8988T (cell line): ENCODE measurements at regions not wholly inside any gene's neighbourhood (a gene's known extent, or its start where the extent isn't known, plus 50 kb on each side); places are given as distances from the start of the nearest gene placed in this dataset.
"Not testable (repeated sequence)": the region's sequence is repeated elsewhere in the genome, so short reads cannot be mapped to it uniquely, and the experiment has no call there.

Experiments
- DNase-seq: peaks from one replicate; pipeline ENCODE4 v3.0.0; 2011

- no peak for DNase-seq
Measured at GRCh38 chr4:181006499-181007260, 1236.5 kb upstream of the TENM3 start.

GRCh38 chr4:181007751-181008150 lies 1235.5 kb upstream of the TENM3 start:
- DNase-seq, result no peak

- no peak for DNase-seq
Measured at GRCh38 chr4:181008164-181008563, 1235.0 kb upstream of the TENM3 start.

GRCh38 chr4:181013162-181013561 lies 1230.0 kb upstream of the TENM3 start:
- no peak for DNase-seq

- no peak for DNase-seq
Measured at GRCh38 chr4:181017038-181017437, 1226.2 kb upstream of the TENM3 start.

GRCh38 chr4:181018472-181018871 lies 1224.7 kb upstream of the TENM3 start:
- no peak for DNase-seq

GRCh38 chr4:181018913-181019312 lies 1224.3 kb upstream of the TENM3 start:
- no peak for DNase-seq

- DNase-seq, result no peak
Measured at GRCh38 chr4:181020456-181020855, 1222.7 kb upstream of the TENM3 start.

GRCh38 chr4:181021213-181021612 lies 1222.0 kb upstream of the TENM3 start:
- DNase-seq, result no peak

- not testable (repeated sequence) for DNase-seq
Measured at GRCh38 chr4:181030135-181030921, 1212.9 kb upstream of the TENM3 start.

- no peak for DNase-seq
Measured at GRCh38 chr4:181030961-181031360, 1212.2 kb upstream of the TENM3 start.

- DNase-seq, result no peak
Measured at GRCh38 chr4:181043486-181043885, 1199.7 kb upstream of the TENM3 start.

- no peak for DNase-seq
Measured at GRCh38 chr4:181046809-181047208, 1196.4 kb upstream of the TENM3 start.

- no peak for DNase-seq
Measured at GRCh38 chr4:181051931-181052330, 1191.3 kb upstream of the TENM3 start.

- DNase-seq, result no peak
Measured at GRCh38 chr4:181061787-181062186, 1181.4 kb upstream of the TENM3 start.

- DNase-seq, result no peak
Measured at GRCh38 chr4:181063212-181063611, 1180.0 kb upstream of the TENM3 start.

GRCh38 chr4:181077341-181077740 lies 1165.9 kb upstream of the TENM3 start:
- DNase-seq, result no peak

- no peak for DNase-seq
Measured at GRCh38 chr4:181078196-181078595, 1165.0 kb upstream of the TENM3 start.

- no peak for DNase-seq
Measured at GRCh38 chr4:181083757-181084361, 1159.3 kb upstream of the TENM3 start.

GRCh38 chr4:181085557-181085956 lies 1157.6 kb upstream of the TENM3 start:
- no peak for DNase-seq

GRCh38 chr4:181105487-181105886 lies 1137.7 kb upstream of the TENM3 start:
- no peak for DNase-seq

GRCh38 chr4:181106398-181106797 lies 1136.8 kb upstream of the TENM3 start:
- no peak for DNase-seq

- DNase-seq, result no peak
Measured at GRCh38 chr4:181108237-181108636, 1135.0 kb upstream of the TENM3 start.

- DNase-seq, result no peak
Measured at GRCh38 chr4:181119186-181119585, 1124.0 kb upstream of the TENM3 start.
